ENCODE measurements at regions not wholly inside any gene's neighbourhood (a gene's known extent, or its start where the extent isn't known, plus 50 kb on each side); places are given as distances from the start of the nearest gene placed in this dataset.

- no peaks in the 10 kb centered on the region for H3K4me1 Mint-ChIP-seq (ENCODE audit: low read depth)
- H3K27me3 Mint-ChIP-seq = no peaks in the 10 kb centered on the region
- H3K9me3 Mint-ChIP-seq = no peaks in the 10 kb centered on the region
- intact Hi-C loops (cut with micrococcal nuclease) = no loop called here
- H3K27ac Mint-ChIP-seq = no peak overlapping the region
- H3K4me3 Mint-ChIP-seq = no peak overlapping the region
- no peaks in the 10 kb centered on the region for H3K36me3 Mint-ChIP-seq (ENCODE audit: low read depth)
These were observed 568.4 kb downstream of the REEP3 start for GRCh38 chr10:64089648-64090047.

- Mint-ChIP-seq H3K27ac (no peak overlapping the region), H3K9me3 (no peaks in the 10 kb centered on the region), H3K36me3 (ENCODE audit: low read depth) (no peaks in the 10 kb centered on the region), H3K4me1 (ENCODE audit: low read depth) (no peaks in the 10 kb centered on the region), H3K4me3 (no peak overlapping the region), H3K27me3 (no peaks in the 10 kb centered on the region)
- intact Hi-C loops (cut with micrococcal nuclease) = no loop called here
These were observed 569.7 kb downstream of the REEP3 start for GRCh38 chr10:64090865-64091264.

- Mint-ChIP-seq H3K27me3 (no peaks in the 10 kb centered on the region), H3K4me3 (no peak overlapping the region), H3K9me3 (no peaks in the 10 kb centered on the region), H3K4me1 (ENCODE audit: low read depth) (no peaks in the 10 kb centered on the region), H3K27ac (no peak overlapping the region), H3K36me3 (ENCODE audit: low read depth) (no peaks in the 10 kb centered on the region)
- intact Hi-C loops (cut with micrococcal nuclease) = no loop called here
These were observed 570.7 kb downstream of the REEP3 start for GRCh38 chr10:64091897-64092296.

- no peaks in the 10 kb centered on the region for H3K27me3 Mint-ChIP-seq
- no peaks in the 10 kb centered on the region for H3K9me3 Mint-ChIP-seq
- no peak overlapping the region for H3K27ac Mint-ChIP-seq
- H3K4me3 Mint-ChIP-seq = no peak overlapping the region
- intact Hi-C loops (cut with micrococcal nuclease) = no loop called here
- no peaks in the 10 kb centered on the region for H3K36me3 Mint-ChIP-seq (ENCODE audit: low read depth)
- H3K4me1 Mint-ChIP-seq (ENCODE audit: low read depth) = no peaks in the 10 kb centered on the region
These were observed 572.1 kb downstream of the REEP3 start for GRCh38 chr10:64093304-64093703.

- Mint-ChIP-seq H3K27me3 (no peaks in the 10 kb centered on the region), H3K9me3 (no peaks in the 10 kb centered on the region), H3K36me3 (ENCODE audit: low read depth) (no peaks in the 10 kb centered on the region), H3K4me3 (no peak overlapping the region), H3K27ac (no peak overlapping the region), H3K4me1 (ENCODE audit: low read depth) (no peaks in the 10 kb centered on the region)
- intact Hi-C loops (cut with micrococcal nuclease) = no loop called here
These were observed 572.8 kb downstream of the REEP3 start for GRCh38 chr10:64093946-64094535.

- Mint-ChIP-seq H3K4me1 (ENCODE audit: low read depth) (no peaks in the 10 kb centered on the region), H3K36me3 (ENCODE audit: low read depth) (no peaks in the 10 kb centered on the region), H3K4me3 (no peak overlapping the region), H3K9me3 (no peaks in the 10 kb centered on the region), H3K27me3 (no peaks in the 10 kb centered on the region), H3K27ac (no peak overlapping the region)
- intact Hi-C loops (cut with micrococcal nuclease) = no loop called here
These were observed 575.7 kb downstream of the REEP3 start for GRCh38 chr10:64096941-64097340.

GRCh38 chr10:64097391-64098122 is 576.4 kb downstream of the REEP3 start:
- H3K4me1 Mint-ChIP-seq (ENCODE audit: low read depth) = no peaks in the 10 kb centered on the region
- no peaks in the 10 kb centered on the region for H3K27me3 Mint-ChIP-seq
- intact Hi-C loops (cut with micrococcal nuclease) = no loop called here
- no peak overlapping the region for H3K4me3 Mint-ChIP-seq
- H3K27ac Mint-ChIP-seq = no peak overlapping the region
- no peaks in the 10 kb centered on the region for H3K36me3 Mint-ChIP-seq (ENCODE audit: low read depth)
- H3K9me3 Mint-ChIP-seq = no peaks in the 10 kb centered on the region

- Mint-ChIP-seq H3K27ac (no peak overlapping the region), H3K4me3 (no peak overlapping the region), H3K9me3 (no peaks in the 10 kb centered on the region), H3K4me1 (ENCODE audit: low read depth) (no peaks in the 10 kb centered on the region), H3K27me3 (no peaks in the 10 kb centered on the region), H3K36me3 (ENCODE audit: low read depth) (no peaks in the 10 kb centered on the region)
- intact Hi-C loops (cut with micrococcal nuclease) = no loop called here
These were observed 577.8 kb downstream of the REEP3 start for GRCh38 chr10:64098994-64099393.

- Mint-ChIP-seq H3K4me3 (no peak overlapping the region), H3K9me3 (no peaks in the 10 kb centered on the region), H3K4me1 (ENCODE audit: low read depth) (no peaks in the 10 kb centered on the region), H3K36me3 (ENCODE audit: low read depth) (no peaks in the 10 kb centered on the region), H3K27ac (no peak overlapping the region), H3K27me3 (no peaks in the 10 kb centered on the region)
- intact Hi-C loops (cut with micrococcal nuclease) = no loop called here
These were observed 580.5 kb downstream of the REEP3 start for GRCh38 chr10:64101606-64102263.

- H3K36me3 Mint-ChIP-seq (ENCODE audit: low read depth) = no peaks in the 10 kb centered on the region
- H3K27ac Mint-ChIP-seq = no peak overlapping the region
- no peaks in the 10 kb centered on the region for H3K27me3 Mint-ChIP-seq
- H3K4me3 Mint-ChIP-seq = no peak overlapping the region
- intact Hi-C loops (cut with micrococcal nuclease) = no loop called here
- no peaks in the 10 kb centered on the region for H3K9me3 Mint-ChIP-seq
- no peaks in the 10 kb centered on the region for H3K4me1 Mint-ChIP-seq (ENCODE audit: low read depth)
These were observed 581.0 kb downstream of the REEP3 start for GRCh38 chr10:64102264-64102633.

GRCh38 chr10:64102916-64103315 is 581.7 kb downstream of the REEP3 start:
- Mint-ChIP-seq H3K36me3 (ENCODE audit: low read depth) (no peaks in the 10 kb centered on the region), H3K9me3 (no peaks in the 10 kb centered on the region)
- intact Hi-C loops (cut with micrococcal nuclease) = no loop called here

GRCh38 chr10:64103750-64104470 is 582.7 kb downstream of the REEP3 start:
- H3K27ac Mint-ChIP-seq = no peak overlapping the region
- intact Hi-C loops (cut with micrococcal nuclease) = no loop called here
- no peaks in the 10 kb centered on the region for H3K27me3 Mint-ChIP-seq
- no peak overlapping the region for H3K4me3 Mint-ChIP-seq
- H3K9me3 Mint-ChIP-seq = no peaks in the 10 kb centered on the region
- H3K36me3 Mint-ChIP-seq (ENCODE audit: low read depth) = no peaks in the 10 kb centered on the region
- no peaks in the 10 kb centered on the region for H3K4me1 Mint-ChIP-seq (ENCODE audit: low read depth)

More at GRCh38 chr10:64102916-64103315, 581.7 kb downstream of the REEP3 start:
- Mint-ChIP-seq H3K27me3 (no peaks in the 10 kb centered on the region), H3K4me1 (ENCODE audit: low read depth) (no peaks in the 10 kb centered on the region), H3K27ac (no peak overlapping the region), H3K4me3 (no peak overlapping the region)

- Mint-ChIP-seq H3K27me3 (no peaks in the 10 kb centered on the region), H3K9me3 (no peaks in the 10 kb centered on the region), H3K27ac (no peak overlapping the region), H3K4me3 (no peak overlapping the region), H3K36me3 (ENCODE audit: low read depth) (no peaks in the 10 kb centered on the region), H3K4me1 (ENCODE audit: low read depth) (peaks cover 6% of the 10 kb centered on the region)
- intact Hi-C loops (cut with micrococcal nuclease) = no loop called here
These were observed 588.8 kb downstream of the REEP3 start for GRCh38 chr10:64109926-64110495.
